Glomerular visceral epithelial cell (primary cell): ENCODE measurements at regions not wholly inside any gene's neighbourhood (a gene's known extent, or its start where the extent isn't known, plus 50 kb on each side); places are given as distances from the start of the nearest gene placed in this dataset.

Source experiments
- DNase-seq: peaks from one replicate; pipeline ENCODE4 v3.0.0-alpha.2; 2016; ENCODE audit errors: extremely low spot score

GRCh38 chr9:29798599-29798998 lies 2225.3 kb upstream of the C9orf72 start:
- DNase-seq, result no peak

- no peak for DNase-seq
Measured at GRCh38 chr9:29799227-29799626, 2225.9 kb upstream of the C9orf72 start.

GRCh38 chr9:29800821-29801220 lies 2227.5 kb upstream of the C9orf72 start:
- no peak for DNase-seq

- no peak for DNase-seq
Measured at GRCh38 chr9:29802454-29802853, 2229.2 kb upstream of the C9orf72 start.

- peak; percentile 28 for DNase-seq
Measured at GRCh38 chr9:29806937-29807618, 2233.8 kb upstream of the C9orf72 start.

- no peak for DNase-seq
Measured at GRCh38 chr9:29816954-29817703, 2243.8 kb upstream of the C9orf72 start.

- peak; percentile 51 for DNase-seq
Measured at GRCh38 chr9:29822458-29822857, 2249.2 kb upstream of the C9orf72 start.

- no peak for DNase-seq
Measured at GRCh38 chr9:29826421-29826820, 2253.1 kb upstream of the C9orf72 start.

- peak; percentile 62 for DNase-seq
Measured at GRCh38 chr9:29830821-29831220, 2257.5 kb upstream of the C9orf72 start.

- no peak for DNase-seq
Measured at GRCh38 chr9:29838491-29839020, 2265.3 kb upstream of the C9orf72 start.

- DNase-seq, result no peak
Measured at GRCh38 chr9:29844251-29844650, 2271.0 kb upstream of the C9orf72 start.

- no peak for DNase-seq
Measured at GRCh38 chr9:29850664-29851063, 2277.4 kb upstream of the C9orf72 start.

- no peak for DNase-seq
Measured at GRCh38 chr9:29861803-29862202, 2288.5 kb upstream of the C9orf72 start.

GRCh38 chr9:29865764-29866313 lies 2292.6 kb upstream of the C9orf72 start:
- no peak for DNase-seq

GRCh38 chr9:29866556-29866955 lies 2293.3 kb upstream of the C9orf72 start:
- peak; percentile 1 for DNase-seq

- DNase-seq, result no peak
Measured at GRCh38 chr9:29873579-29873978, 2300.3 kb upstream of the C9orf72 start.

GRCh38 chr9:29875547-29875946 lies 2302.3 kb upstream of the C9orf72 start:
- no peak for DNase-seq

- no peak for DNase-seq
Measured at GRCh38 chr9:29882767-29883166, 2309.5 kb upstream of the C9orf72 start.

- DNase-seq, result no peak
Measured at GRCh38 chr9:29906065-29906464, 2332.8 kb upstream of the C9orf72 start.

GRCh38 chr9:29928072-29928471 lies 2354.8 kb upstream of the C9orf72 start:
- DNase-seq, result no peak

GRCh38 chr9:29939559-29939958 lies 2366.3 kb upstream of the C9orf72 start:
- DNase-seq, result no peak

- DNase-seq, result no peak
Measured at GRCh38 chr9:29945012-29945411, 2371.7 kb upstream of the C9orf72 start.

GRCh38 chr9:29958469-29958868 lies 2385.2 kb upstream of the C9orf72 start:
- DNase-seq, result no peak
